Nephron (organoid): ENCODE measurements at regions not wholly inside any gene's neighbourhood (a gene's known extent, or its start where the extent isn't known, plus 50 kb on each side); places are given as distances from the start of the nearest gene placed in this dataset.

Experiments used
- H3K27ac Mint-ChIP-seq, 3 experiments: 2 replicates each; pipeline ENCODE4 v1.8.0; 2020; ENCODE audit warnings: mixed read lengths in 3 of 3, mild to moderate bottlenecking in 2 of 3, moderate library complexity in 1 of 3
- H3K27me3 Mint-ChIP-seq: 2 replicates; pipeline ENCODE4 v1.8.0; 2021; ENCODE audit warnings: low read depth, mild to moderate bottlenecking, moderate library complexity, mixed read lengths
- H3K36me3 Mint-ChIP-seq: 2 replicates; pipeline ENCODE4 v1.8.0; 2020; ENCODE audit warnings: low read depth, mixed read lengths
- H3K4me1 Mint-ChIP-seq: 2 replicates; pipeline ENCODE4 v1.8.0; 2020; ENCODE audit warnings: mixed read lengths
- H3K4me3 Mint-ChIP-seq, 3 experiments: 2 replicates each; pipeline ENCODE4 v1.8.0; 2020; ENCODE audit warnings: mild to moderate bottlenecking in 3 of 3, mixed read lengths in 3 of 3, moderate library complexity in 2 of 3
- H3K9me3 Mint-ChIP-seq: 2 replicates; pipeline ENCODE4 v1.8.0; 2020; ENCODE audit warnings: mixed read lengths
- CTCF ChIP-seq, 3 experiments: fragments of 200-600 bp; sonication (generic); IDR thresholded peaks; one replicate each; pipeline ENCODE4 v1.5.0; 2021; ENCODE audit warnings: antibody characterized with exemption in 3 of 3; ENCODE audit not compliant: unreplicated experiment in 3 of 3

GRCh38 chr1:187836557-187836956 is 1007.8 kb downstream of the PLA2G4A start:
- Mint-ChIP-seq H3K36me3 (no peaks in the 10 kb centered on the region), H3K4me3 (no peak overlapping the region), H3K27ac (no peak overlapping the region), H3K27me3 (no peaks in the 10 kb centered on the region), H3K4me1 (no peaks in the 10 kb centered on the region), H3K9me3 (peaks cover 6% of the 10 kb centered on the region)
- no peak for TF ChIP-seq CTCF (IDR thresholded peaks at IDR 0.05; ENCODE audit: unreplicated experiment in 3 of 3)

GRCh38 chr1:187837787-187838186 is 1009.0 kb downstream of the PLA2G4A start:
- H3K4me3 Mint-ChIP-seq: no peak overlapping the region
- no peak overlapping the region for H3K27ac Mint-ChIP-seq
- no peaks in the 10 kb centered on the region for H3K36me3 Mint-ChIP-seq
- no peak for TF ChIP-seq CTCF (IDR thresholded peaks at IDR 0.05; ENCODE audit: unreplicated experiment in 3 of 3)
- peaks cover 4% of the 10 kb centered on the region for H3K9me3 Mint-ChIP-seq
- H3K4me1 Mint-ChIP-seq: no peaks in the 10 kb centered on the region
- no peaks in the 10 kb centered on the region for H3K27me3 Mint-ChIP-seq

GRCh38 chr1:187838335-187839293 is 1009.9 kb downstream of the PLA2G4A start:
- TF ChIP-seq CTCF (IDR thresholded peaks at IDR 0.05; ENCODE audit: unreplicated experiment in 3 of 3): no peak
- peak overlapping the region in 1 of 3 experiments; percentile 7 for H3K27ac Mint-ChIP-seq
- no peaks in the 10 kb centered on the region for H3K4me1 Mint-ChIP-seq
- H3K36me3 Mint-ChIP-seq: no peaks in the 10 kb centered on the region
- no peak overlapping the region for H3K4me3 Mint-ChIP-seq
- H3K9me3 Mint-ChIP-seq: peaks cover 4% of the 10 kb centered on the region
- no peaks in the 10 kb centered on the region for H3K27me3 Mint-ChIP-seq

- Mint-ChIP-seq H3K9me3 (peaks cover 10% of the 10 kb centered on the region), H3K4me3 (no peak overlapping the region), H3K36me3 (no peaks in the 10 kb centered on the region), H3K27me3 (no peaks in the 10 kb centered on the region), H3K27ac (no peak overlapping the region), H3K4me1 (no peaks in the 10 kb centered on the region)
- no peak for TF ChIP-seq CTCF (IDR thresholded peaks at IDR 0.05; ENCODE audit: unreplicated experiment in 3 of 3)
Measured at GRCh38 chr1:187839873-187840272, 1011.1 kb downstream of the PLA2G4A start.

- H3K4me1 Mint-ChIP-seq: no peaks in the 10 kb centered on the region
- H3K27me3 Mint-ChIP-seq: no peaks in the 10 kb centered on the region
- peaks cover 10% of the 10 kb centered on the region for H3K9me3 Mint-ChIP-seq
- TF ChIP-seq CTCF (IDR thresholded peaks at IDR 0.05; ENCODE audit: unreplicated experiment in 3 of 3): no peak
- no peak overlapping the region for H3K4me3 Mint-ChIP-seq
- no peaks in the 10 kb centered on the region for H3K36me3 Mint-ChIP-seq
- no peak overlapping the region for H3K27ac Mint-ChIP-seq
Measured at GRCh38 chr1:187840557-187840956, 1011.8 kb downstream of the PLA2G4A start.
